Osteocyte (in vitro differentiated cells): ENCODE measurements at regions not wholly inside any gene's neighbourhood (a gene's known extent, or its start where the extent isn't known, plus 50 kb on each side); places are given as distances from the start of the nearest gene placed in this dataset.
"Not testable (repeated sequence)": the region's sequence is repeated elsewhere in the genome, so short reads cannot be mapped to it uniquely, and the experiment has no call there.

Source experiments
- DNase-seq: peaks from one replicate; pipeline ENCODE4 v3.0.0; 2021; ENCODE audit warnings: mixed read lengths; ENCODE audit not compliant: unreplicated experiment; ENCODE audit errors: extremely low spot score
- H3K27ac Mint-ChIP-seq: one replicate; pipeline ENCODE4 v1.8.0; 2021; ENCODE audit warnings: mild to moderate bottlenecking, mixed read lengths; ENCODE audit not compliant: unreplicated experiment
- H3K27me3 Mint-ChIP-seq: one replicate; pipeline ENCODE4 v1.8.0; 2021; ENCODE audit warnings: mixed read lengths; ENCODE audit not compliant: unreplicated experiment
- H3K36me3 Mint-ChIP-seq: one replicate; pipeline ENCODE4 v1.8.0; 2021; ENCODE audit warnings: mixed read lengths; ENCODE audit not compliant: unreplicated experiment
- H3K4me1 Mint-ChIP-seq: one replicate; pipeline ENCODE4 v1.8.0; 2021; ENCODE audit warnings: mixed read lengths; ENCODE audit not compliant: unreplicated experiment
- H3K4me3 Mint-ChIP-seq: one replicate; pipeline ENCODE4 v1.8.0; 2021; ENCODE audit warnings: mild to moderate bottlenecking, moderate library complexity, mixed read lengths; ENCODE audit not compliant: unreplicated experiment
- H3K9me3 Mint-ChIP-seq: one replicate; pipeline ENCODE4 v1.8.0; 2021; ENCODE audit warnings: mixed read lengths; ENCODE audit not compliant: unreplicated experiment
- CTCF ChIP-seq: fragments of 200-600 bp; sonication (generic); IDR thresholded peaks from 2 replicates; pipeline ENCODE4 v1.5.0; 2021; ENCODE audit warnings: antibody characterized with exemption, mild to moderate bottlenecking, moderate library complexity

DNA sequence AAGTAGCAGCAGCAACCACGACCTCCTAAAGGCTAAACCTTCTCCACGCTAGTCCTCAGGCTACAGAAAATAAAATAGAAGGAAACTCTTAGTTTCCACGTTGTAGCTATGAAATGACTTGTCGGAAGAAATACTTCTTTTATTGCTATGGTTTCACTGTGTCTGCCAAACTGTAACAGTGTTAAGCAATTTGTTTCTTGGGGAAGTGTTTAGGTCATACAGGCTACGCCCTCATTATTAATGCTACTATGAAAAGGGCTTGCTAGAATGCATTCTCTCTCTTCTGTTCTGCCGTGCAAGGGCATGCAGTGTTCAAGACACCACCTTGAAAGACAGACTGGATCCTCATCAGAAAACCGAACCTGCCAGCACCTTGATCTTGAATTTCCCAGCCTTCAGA, 462.7 kb downstream of the PLOD2 start:
- TF ChIP-seq CTCF: no peak
- Mint-ChIP-seq H3K36me3 (no peaks in the 10 kb centered on the region), H3K9me3 (no peaks in the 10 kb centered on the region), H3K4me1 (no peaks in the 10 kb centered on the region), H3K27ac (no peak overlapping the region), H3K27me3 (no peaks in the 10 kb centered on the region), H3K4me3 (no peak overlapping the region)
- no peak for DNase-seq

DNA sequence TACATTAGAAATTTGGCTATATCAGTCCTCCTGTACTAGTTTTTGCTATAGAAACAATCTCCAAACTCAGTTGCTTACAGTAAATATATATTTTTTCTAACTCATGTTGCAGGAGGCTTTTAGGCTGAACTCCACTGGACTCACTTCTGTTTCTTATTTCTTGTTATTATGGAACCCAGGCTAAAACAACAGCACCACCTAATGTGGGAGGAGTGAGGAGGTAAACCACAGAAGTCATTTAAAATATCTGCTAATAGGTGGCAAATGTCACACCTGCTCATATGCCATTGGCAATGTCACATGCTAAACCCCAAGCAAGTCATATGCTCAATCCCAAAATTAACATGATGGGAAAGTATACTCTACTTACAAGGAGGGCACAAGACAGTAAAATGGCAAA, 462.2 kb downstream of the PLOD2 start:
- Mint-ChIP-seq H3K9me3 (no peaks in the 10 kb centered on the region), H3K27me3 (no peaks in the 10 kb centered on the region), H3K36me3 (no peaks in the 10 kb centered on the region), H3K4me1 (no peaks in the 10 kb centered on the region), H3K4me3 (no peak overlapping the region), H3K27ac (no peak overlapping the region)
- no peak for TF ChIP-seq CTCF
- DNase-seq: no peak

DNA sequence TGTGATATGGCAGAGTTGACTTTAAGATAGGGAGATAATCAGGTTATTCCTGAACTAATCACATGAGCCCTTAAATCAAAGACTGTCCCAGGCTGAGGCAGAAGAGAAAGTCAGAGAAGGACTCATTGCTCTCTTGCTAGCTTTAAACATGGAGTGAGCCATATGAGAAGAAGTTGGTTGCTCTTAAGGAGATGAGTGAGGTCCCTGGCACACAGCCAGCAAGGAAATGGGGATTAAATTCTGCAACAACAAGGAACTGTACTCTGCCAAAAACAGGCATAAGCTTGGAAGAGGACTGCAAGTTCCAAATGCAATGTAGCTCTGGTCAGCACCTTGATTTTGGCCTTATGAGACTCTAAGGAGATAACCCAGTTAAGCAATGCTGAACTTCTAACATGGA, 457.0 kb downstream of the PLOD2 start:
- DNase-seq: no peak
- Mint-ChIP-seq H3K27ac (no peak overlapping the region), H3K4me1 (no peaks in the 10 kb centered on the region), H3K27me3 (no peaks in the 10 kb centered on the region), H3K9me3 (no peaks in the 10 kb centered on the region), H3K36me3 (no peaks in the 10 kb centered on the region), H3K4me3 (no peak overlapping the region)
- no peak for TF ChIP-seq CTCF

DNA sequence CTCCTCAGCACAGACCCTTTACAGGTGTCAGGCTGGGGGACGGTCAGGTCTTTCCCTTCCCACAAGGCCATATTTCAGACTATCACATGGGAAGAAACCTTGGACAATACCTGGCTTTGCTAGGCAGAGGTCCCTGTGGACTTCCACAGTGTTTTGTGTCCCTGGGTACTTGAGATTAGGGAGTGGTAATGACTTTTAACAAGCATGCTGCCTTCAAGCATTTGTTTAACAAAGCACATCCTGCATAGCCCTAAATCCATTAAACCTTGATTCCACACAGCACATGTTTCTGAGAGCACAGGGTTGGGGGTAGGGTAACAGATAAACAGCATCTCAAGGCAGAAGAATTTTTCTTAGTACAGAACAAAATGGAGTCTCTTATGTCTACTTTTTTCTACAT, 451.2 kb downstream of the PLOD2 start:
- not testable (repeated sequence) for H3K27ac Mint-ChIP-seq, H3K36me3 Mint-ChIP-seq, DNase-seq, H3K9me3 Mint-ChIP-seq, H3K27me3 Mint-ChIP-seq, H3K4me3 Mint-ChIP-seq, H3K4me1 Mint-ChIP-seq

GRCh38 chr3:145716519-145716918, 444.5 kb downstream of the PLOD2 start:
- H3K9me3 Mint-ChIP-seq: peaks cover 4% of the 10 kb centered on the region
- H3K27me3 Mint-ChIP-seq: no peaks in the 10 kb centered on the region
- H3K36me3 Mint-ChIP-seq: no peaks in the 10 kb centered on the region
- H3K27ac Mint-ChIP-seq: no peak overlapping the region
- TF ChIP-seq CTCF: no peak
- no peak for DNase-seq
- H3K4me3 Mint-ChIP-seq: no peak overlapping the region
- H3K4me1 Mint-ChIP-seq: peaks cover 7% of the 10 kb centered on the region

DNA sequence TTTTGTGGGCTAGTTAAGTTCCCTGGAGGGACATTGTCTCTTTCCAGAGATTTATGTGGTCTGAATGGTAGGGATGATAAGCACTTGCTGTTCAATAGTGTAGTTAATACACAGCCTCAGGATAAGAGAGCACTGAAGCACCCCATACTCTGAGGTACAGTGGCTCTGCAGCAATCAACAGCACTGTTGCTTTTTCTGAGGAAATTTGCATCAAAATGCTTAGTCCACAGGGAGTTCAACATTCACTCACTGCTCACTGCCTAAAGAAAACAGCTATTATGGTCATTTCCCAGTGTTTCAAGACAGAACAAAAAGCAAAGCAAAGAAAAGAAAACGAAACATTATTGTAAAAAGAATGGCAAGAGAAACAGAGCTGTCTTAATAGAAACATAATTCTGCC, 441.9 kb downstream of the PLOD2 start:
- Mint-ChIP-seq H3K27me3 (no peaks in the 10 kb centered on the region), H3K4me1 (peaks cover 7% of the 10 kb centered on the region), H3K36me3 (no peaks in the 10 kb centered on the region), H3K4me3 (no peak overlapping the region), H3K9me3 (no peaks in the 10 kb centered on the region), H3K27ac (no peak overlapping the region)
- DNase-seq: no peak
- no peak for TF ChIP-seq CTCF
